HepG2 (cell line): ENCODE measurements at regions not wholly inside any gene's neighbourhood (a gene's known extent, or its start where the extent isn't known, plus 50 kb on each side); places are given as distances from the start of the nearest gene placed in this dataset.

Source experiments
- ATAC-seq: fragments of 200-7000 bp; cut with Tn5 transposase; 3 replicates; pipeline ENCODE4 v1.9.1; 2020; ENCODE audit warnings: mild to moderate bottlenecking, moderate library complexity
- BruUV-seq: library from RNA; stranded (reverse); fragments of 400-500 nt; replicated peaks from 2 replicates; lab custom pipeline; 2021; lab: Mats Ljungman, UMichigan
- CTCF ChIA-PET: fragments of 300-600 bp; formaldehyde crosslinking; extraction: SDS; loops from one replicate; lab custom pipeline; 2021; ENCODE audit warnings: low total read pairs, inconsistent platforms, low intra/inter-chr PET ratio; lab: Yijun Ruan, JAX
- POLR2A ChIA-PET: fragments of 350-600 bp; sonication (Branson Sonifier 250); formaldehyde crosslinking; loops from one replicate; lab custom pipeline; 2020; ENCODE audit warnings: antibody characterized with exemption, inconsistent platforms; lab: Yijun Ruan, JAX
- DNase-seq: peaks from one replicate; pipeline ENCODE4 v3.0.0-alpha.2; 2015; ENCODE audit warnings: low spot score
- FAIRE-seq: peaks from 3 replicates; lab custom pipeline; 2011; peaks lifted over from hg19 to GRCh38; lab: Jason Lieb, UNC
- H2AFZ ChIP-seq: one replicate; pipeline ENCODE4 v1.6.1; 2011; ENCODE audit warnings: low read length, inconsistent platforms
- H3K27ac ChIP-seq: fragments of 300-600 bp; 3 replicates; pipeline ENCODE4 v1.8.0; 2011; ENCODE audit warnings: mixed run types, mild to moderate bottlenecking, mixed read lengths, low read length, inconsistent platforms; ENCODE audit not compliant: insufficient read depth; ENCODE audit errors: extremely low read length
- H3K27me3 ChIP-seq, 2 experiments: fragments of 200-600 bp in 1 of 2; 2 replicates in 1 of 2; 3 replicates in 1 of 2; pipeline versions ENCODE4 v1.6.0 to v1.8.0; 2011; ENCODE audit warnings: low read length in 2 of 2, mild to moderate bottlenecking in 2 of 2, moderate library complexity in 2 of 2, inconsistent platforms in 1 of 2; ENCODE audit not compliant: insufficient read depth in 2 of 2, control insufficient read depth in 1 of 2
- H3K36me3 ChIP-seq, 2 experiments: fragments of 200-600 bp in 1 of 2; replicated peaks in 1 of 2; 2 replicates in 1 of 2; 3 replicates in 1 of 2; pipeline versions ENCODE4 v1.5.1 to v1.8.0; 2011; ENCODE audit warnings: low read length in 2 of 2, inconsistent platforms in 1 of 2; ENCODE audit not compliant: insufficient read depth in 2 of 2, control insufficient read depth in 1 of 2
- H3K4me1 ChIP-seq: 2 replicates; pipeline ENCODE4 v1.5.1; 2012; ENCODE audit warnings: low read length, inconsistent platforms; ENCODE audit not compliant: insufficient read depth
- H3K4me2 ChIP-seq: 2 replicates; pipeline ENCODE4 v1.6.0; 2011; ENCODE audit warnings: low read depth, low read length, inconsistent platforms
- H3K4me3 ChIP-seq, 3 experiments: fragments of 200-600 bp in 1 of 3; sonication (generic), shearing (Covaris generic) in 1 of 3; replicated peaks in 1 of 3; 2 replicates each; pipeline ENCODE4 v1.5.1; 2011 to 2016; ENCODE audit warnings: low read length in 3 of 3, inconsistent platforms in 2 of 3, low read depth in 2 of 3, mild to moderate bottlenecking in 2 of 3, control low read depth in 1 of 3, mixed read lengths in 1 of 3; ENCODE audit not compliant: insufficient read depth in 1 of 3
- H3K79me2 ChIP-seq: one replicate; pipeline ENCODE4 v1.6.1; 2011; ENCODE audit warnings: low read length, inconsistent platforms; ENCODE audit not compliant: insufficient read depth
- H3K9ac ChIP-seq: 2 replicates; pipeline ENCODE4 v1.6.0; 2011; ENCODE audit warnings: mild to moderate bottlenecking, low read depth, low read length, inconsistent platforms; ENCODE audit not compliant: insufficient read depth
- H3K9me3 ChIP-seq: 2 replicates; pipeline ENCODE4 v1.5.1; 2012; ENCODE audit warnings: mild to moderate bottlenecking, low read length
- H4K20me1 ChIP-seq: 2 replicates; pipeline ENCODE4 v1.6.0; 2011; ENCODE audit warnings: inconsistent platforms, mild to moderate bottlenecking, low read length, moderate library complexity; ENCODE audit not compliant: insufficient read depth
- CTCF ChIP-seq: sonication (generic); formaldehyde crosslinking; IDR thresholded peaks from 2 replicates; pipeline ENCODE4 v1.5.0; 2020; ENCODE audit warnings: mild to moderate bottlenecking, missing genetic modification reagents, moderate library complexity
- E2F2 ChIP-seq: sonication (generic); formaldehyde crosslinking; IDR thresholded peaks from 2 replicates; pipeline ENCODE4 v1.4.0; 2020; ENCODE audit warnings: missing genetic modification reagents, borderline replicate concordance
- POGK ChIP-seq: sonication (generic); formaldehyde crosslinking; conservative IDR thresholded peaks from 2 replicates; pipeline ENCODE4 v1.8.0; 2022; ENCODE audit warnings: mild to moderate bottlenecking, moderate library complexity, missing genetic modification reagents
- PPARG ChIP-seq: conservative IDR thresholded peaks from 2 replicates; pipeline ENCODE4 v1.6.1; 2016; ENCODE audit warnings: missing biosample characterization, missing genetic modification reagents
- PTBP1 ChIP-seq: fragments of 200-400 bp; formaldehyde crosslinking; IDR thresholded peaks from 2 replicates; pipeline ENCODE4 v1.6.1; 2018; ENCODE audit warnings: low read length, low read depth; ENCODE audit not compliant: poor library complexity, severe bottlenecking
- RBM22 ChIP-seq: fragments of 200-400 bp; formaldehyde crosslinking; optimal IDR thresholded peaks from 2 replicates; pipeline ENCODE3; 2017; ENCODE audit warnings: mild to moderate bottlenecking, low read length, moderate library complexity
- TBP ChIP-seq: sonication (generic); formaldehyde crosslinking; IDR thresholded peaks from 2 replicates; pipeline ENCODE4 v1.5.0; 2020; ENCODE audit warnings: missing genetic modification reagents
- ZNF570 ChIP-seq: sonication (generic); formaldehyde crosslinking; IDR thresholded peaks from 2 replicates; pipeline ENCODE4 v1.4.0; 2020; ENCODE audit warnings: mild to moderate bottlenecking, missing genetic modification reagents, borderline replicate concordance
- ZNF660 ChIP-seq: sonication (generic); formaldehyde crosslinking; IDR thresholded peaks from 2 replicates; pipeline ENCODE4 v1.5.1; 2020; ENCODE audit warnings: mild to moderate bottlenecking, low read depth, missing genetic modification reagents, borderline replicate concordance
- ZNF740 ChIP-seq: sonication (generic); formaldehyde crosslinking; IDR thresholded peaks from 2 replicates; pipeline ENCODE4 v1.4.0; 2020; ENCODE audit warnings: missing genetic modification reagents
- WGBS: methylation state at CpG from one replicate; pipeline ENCODE4 v1.1.6; 2017; ENCODE audit warnings: low lambda C conversion rate; 5-methylcytosine and 5-hydroxymethylcytosine counted together
- in situ Hi-C: cut with HindIII; loops from 2 replicates; pipeline ENCODE4 v1.10.0; 2017; ENCODE audit warnings: low pct_unique_long_range_greater_than_20kb; ENCODE audit not compliant: extremely low pct_ligation_motif_present
- intact Hi-C: fragments of 100-400 bp; cut with micrococcal nuclease; formaldehyde crosslinking; loops from one replicate; pipeline ENCODE4 v1.10.0; 2022; ENCODE audit not compliant: unreplicated experiment

GRCh38 chr12:92363295-92364146 is 217.9 kb upstream of the BTG1 start:
- 33% methylated on average over 11 of the region's 11 CpGs for WGBS
- CTCF ChIA-PET: no interaction called here
- Histone ChIP-seq H3K27ac (no peak overlapping the region), H2AFZ (no peak overlapping the region), H3K36me3 (no peaks in the 10 kb centered on the region), H3K4me2 (no peak overlapping the region), H3K9me3 (no peaks in the 10 kb centered on the region), H3K27me3 (no peaks in the 10 kb centered on the region; a peak in 2 of 5 replicates), H3K4me1 (no peaks in the 10 kb centered on the region), H3K4me3 (no peak overlapping the region), H3K9ac (no peak overlapping the region), H3K79me2 (no peaks in the 10 kb centered on the region), H4K20me1 (no peaks in the 10 kb centered on the region)
- ATAC-seq (no peak), DNase-seq (no peak), FAIRE-seq (no peak)
- TF ChIP-seq ZNF740 (CRISPR knock-in tag) (no peak), PTBP1 (no peak)
- POLR2A ChIA-PET: no interaction called here
- in situ Hi-C loops: no loop called here
- intact Hi-C loops: no loop called here
- BruUV-seq: no TSS peak

- Histone ChIP-seq H3K4me2 (no peak overlapping the region), H2AFZ (no peak overlapping the region), H3K27me3 (no peaks in the 10 kb centered on the region; a peak in 2 of 5 replicates), H3K4me3 (no peak overlapping the region), H3K36me3 (no peaks in the 10 kb centered on the region), H3K27ac (no peak overlapping the region), H3K79me2 (no peaks in the 10 kb centered on the region), H3K9me3 (no peaks in the 10 kb centered on the region), H3K4me1 (no peaks in the 10 kb centered on the region), H4K20me1 (no peaks in the 10 kb centered on the region), H3K9ac (no peak overlapping the region)
- TF ChIP-seq CTCF (CRISPR knock-in tag): no peak
- no peak for TF ChIP-seq RBM22
- no peak for TF ChIP-seq ZNF570 (CRISPR knock-in tag)
- no peak for TF ChIP-seq E2F2 (CRISPR knock-in tag)
- TF ChIP-seq TBP (CRISPR knock-in tag): no peak
- no peak for TF ChIP-seq PPARG (CRISPR knock-in tag)
- no peak for TF ChIP-seq POGK (CRISPR knock-in tag)
- TF ChIP-seq ZNF660 (CRISPR knock-in tag): no peak
- in situ Hi-C loops: no loop called here
- no peak for ATAC-seq
- POLR2A ChIA-PET: no interaction called here
- CTCF ChIA-PET: no interaction called here
- no peak for DNase-seq
- no TSS peak for BruUV-seq
- WGBS: 17% methylated on average over 2 of the region's 3 CpGs
- intact Hi-C loops: no loop called here
- no peak for FAIRE-seq
These were observed 217.1 kb upstream of the BTG1 start for GRCh38 chr12:92362785-92363184.
